PC-3 (cell line): ENCODE measurements at regions not wholly inside any gene's neighbourhood (a gene's known extent, or its start where the extent isn't known, plus 50 kb on each side); places are given as distances from the start of the nearest gene placed in this dataset.

Experiments
- CTCF ChIP-seq: fragments of 300-600 bp; sonication (generic); conservative IDR thresholded peaks from 2 replicates; pipeline ENCODE4 v1.5.1; 2017; ENCODE audit warnings: antibody characterized with exemption, low read depth, mild to moderate bottlenecking, low read length
- EZH2 ChIP-seq: fragments of 300-600 bp; sonication (generic); IDR thresholded peaks from one replicate; pipeline ENCODE4 v1.6.1; 2017; ENCODE audit warnings: antibody characterized with exemption, mild to moderate bottlenecking, low read length; ENCODE audit not compliant: unreplicated experiment
- EZH2phosphoT487 ChIP-seq: fragments of 300-600 bp; sonication (generic); IDR thresholded peaks from 2 replicates; pipeline ENCODE4 v1.6.1; 2018; ENCODE audit warnings: mild to moderate bottlenecking, antibody characterized with exemption, low read length, borderline replicate concordance

GRCh38 chr13:40072663-40073120 is 417.2 kb downstream of the COG6 start:
- TF ChIP-seq CTCF (no peak), EZH2phosphoT487 (no peak), EZH2 (no peak)
